ENCODE measurements at regions not wholly inside any gene's neighbourhood (a gene's known extent, or its start where the extent isn't known, plus 50 kb on each side); places are given as distances from the start of the nearest gene placed in this dataset.

GRCh38 chr9:23160491-23160890 lies 665.5 kb downstream of the ELAVL2 start:
- TF ChIP-seq CTCF (IDR thresholded peaks at IDR 0.05; ENCODE audit: poor library complexity, severe bottlenecking) (no peak), REST (IDR thresholded peaks at IDR 0.05; ENCODE audit: borderline replicate concordance) (no peak), POLR2AphosphoS5 (IDR thresholded peaks at IDR 0.05) (no peak), EP300 (conservative IDR thresholded peaks at IDR 0.05; ENCODE audit: poor library complexity, severe bottlenecking) (no peak), MXI1 (conservative IDR thresholded peaks at IDR 0.05; ENCODE audit: poor library complexity, severe bottlenecking) (no peak), SMC3 (conservative IDR thresholded peaks at IDR 0.05; ENCODE audit: poor library complexity) (no peak), EZH2 (IDR thresholded peaks at IDR 0.05; ENCODE audit: borderline replicate concordance, insufficient read depth, low read length, poor library complexity, severe bottlenecking) (no peak), RAD21 (conservative IDR thresholded peaks at IDR 0.05) (no peak)
